SK-N-MC (cell line): ENCODE measurements at regions not wholly inside any gene's neighbourhood (a gene's known extent, or its start where the extent isn't known, plus 50 kb on each side); places are given as distances from the start of the nearest gene placed in this dataset.
A peak's percentile ranks its signal among the peaks of the same experiment; 100 is the strongest.

Experiments
- DNase-seq: peaks from one replicate; pipeline ENCODE4 v3.0.0-alpha.2; 2011; ENCODE audit warnings: low read depth, low spot score
- H3K27ac ChIP-seq: fragments of 200-600 bp; sonication (generic); 2 replicates; pipeline ENCODE4 v1.5.1; 2016; ENCODE audit warnings: mixed run types
- H3K36me3 ChIP-seq: fragments of 200-600 bp; sonication (generic); 2 replicates; pipeline ENCODE4 v1.6.1; 2017; ENCODE audit warnings: antibody characterized with exemption, low read length, mixed read lengths; ENCODE audit not compliant: insufficient read depth
- H3K4me3 ChIP-seq: fragments of 200-600 bp; sonication (generic); 2 replicates; pipeline ENCODE4 v1.5.1; 2016
- H3K9ac ChIP-seq: fragments of 200-600 bp; sonication (generic); 2 replicates; pipeline ENCODE4 v1.8.0; 2017; ENCODE audit warnings: mixed run types, mixed read lengths; ENCODE audit not compliant: insufficient read length
- H3K9me3 ChIP-seq: fragments of 200-600 bp; sonication (generic); 2 replicates; pipeline ENCODE4 v1.6.1; 2017; ENCODE audit warnings: low read depth, mild to moderate bottlenecking, antibody characterized with exemption, low read length, moderate library complexity, mixed read lengths
- EZH2 ChIP-seq: fragments of 200-600 bp; sonication (generic); IDR thresholded peaks from one replicate; pipeline ENCODE4 v1.6.1; 2017; ENCODE audit warnings: antibody characterized with exemption
- FOXP2 ChIP-seq: optimal IDR thresholded peaks from 2 replicates; pipeline ENCODE3; 2011; ENCODE audit warnings: mild to moderate bottlenecking, moderate library complexity; ENCODE audit not compliant: insufficient read depth; ENCODE audit errors: extremely low read length, control extremely low read depth
- POLR2AphosphoS5 ChIP-seq: IDR thresholded peaks from 2 replicates; pipeline ENCODE4 v1.6.1; 2012; ENCODE audit warnings: mild to moderate bottlenecking, low read depth, low read length, borderline replicate concordance

DNA sequence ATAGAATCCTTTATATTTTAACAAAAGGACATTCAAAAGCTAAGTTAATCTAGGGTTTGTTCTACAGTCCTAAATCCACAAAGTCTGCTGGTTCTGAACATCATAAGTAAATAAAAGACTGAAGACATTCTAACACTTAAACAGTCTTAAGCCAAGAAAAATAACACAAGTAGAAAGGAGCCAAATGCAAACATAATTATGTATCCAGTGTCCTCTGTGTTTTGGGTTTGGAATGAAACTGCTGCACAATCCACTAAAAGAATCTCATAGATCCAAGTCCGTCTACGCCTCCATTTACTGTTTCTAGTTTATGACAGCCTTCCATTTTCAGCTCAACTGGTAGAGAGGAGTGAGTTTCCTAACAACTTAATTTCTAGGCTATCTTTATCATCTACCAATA lies 623.6 kb upstream of the FZD8 start:
- H3K9ac ChIP-seq, result no peak overlapping the region
- H3K27ac ChIP-seq, result no peak overlapping the region
- no peak for DNase-seq
- H3K4me3 ChIP-seq, result no peak overlapping the region
- H3K9me3 ChIP-seq, result no peaks in the 10 kb centered on the region
- H3K36me3 ChIP-seq, result no peaks in the 10 kb centered on the region
- TF ChIP-seq POLR2AphosphoS5 (no peak), EZH2 (no peak), FOXP2 (no peak)

DNA sequence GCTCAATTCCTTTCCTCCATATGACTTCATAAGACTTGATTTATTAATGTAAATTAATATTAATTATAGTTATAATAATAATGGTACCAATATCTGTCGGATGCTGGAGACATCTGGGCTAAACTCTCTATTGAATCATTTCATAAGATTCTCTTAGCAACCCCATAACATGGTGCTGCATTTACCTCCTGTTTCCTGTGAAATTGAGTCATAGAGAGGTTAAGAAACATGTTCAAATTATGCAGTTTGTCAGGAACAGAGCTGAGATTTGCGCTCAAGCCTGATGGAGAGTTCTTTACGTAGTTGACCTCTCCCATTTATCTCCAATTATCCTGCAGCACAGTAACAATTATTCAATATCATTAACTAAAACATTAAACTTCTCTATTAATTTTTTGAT lies 621.8 kb upstream of the FZD8 start:
- no peak for DNase-seq
- H3K9me3 ChIP-seq, result no peaks in the 10 kb centered on the region
- no peaks in the 10 kb centered on the region for H3K36me3 ChIP-seq
- H3K4me3 ChIP-seq, result no peak overlapping the region
- no peak overlapping the region for H3K27ac ChIP-seq
- no peak overlapping the region for H3K9ac ChIP-seq
- no peak for TF ChIP-seq EZH2
- no peak for TF ChIP-seq POLR2AphosphoS5
- TF ChIP-seq FOXP2, result no peak

DNA sequence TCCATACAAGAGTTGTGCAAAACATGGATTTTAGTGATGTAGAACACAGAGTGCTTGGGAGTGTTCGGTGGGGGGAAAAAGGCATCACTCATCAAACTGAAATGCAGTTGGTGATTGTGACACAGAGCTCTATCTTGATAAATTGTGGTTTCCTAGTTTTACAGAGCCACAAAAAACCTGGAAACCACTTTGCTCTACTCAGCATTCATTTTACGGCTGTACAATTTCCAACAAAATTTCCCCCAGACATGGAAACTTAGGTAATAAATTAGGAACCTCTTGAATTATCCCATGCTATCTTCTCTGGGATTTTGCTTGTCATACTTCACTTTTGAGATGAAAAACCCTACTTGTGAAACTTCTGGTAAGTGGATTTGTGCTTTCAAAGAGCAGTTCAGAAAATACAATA lies 614.9 kb upstream of the FZD8 start:
- H3K4me3 ChIP-seq, result peak overlapping the region; percentile 38
- no peak overlapping the region for H3K9ac ChIP-seq
- no peaks in the 10 kb centered on the region for H3K9me3 ChIP-seq
- TF ChIP-seq EZH2 (no peak), POLR2AphosphoS5 (no peak), FOXP2 (no peak)
- H3K27ac ChIP-seq, result no peak overlapping the region
- H3K36me3 ChIP-seq, result no peaks in the 10 kb centered on the region
- DNase-seq, result no peak

DNA sequence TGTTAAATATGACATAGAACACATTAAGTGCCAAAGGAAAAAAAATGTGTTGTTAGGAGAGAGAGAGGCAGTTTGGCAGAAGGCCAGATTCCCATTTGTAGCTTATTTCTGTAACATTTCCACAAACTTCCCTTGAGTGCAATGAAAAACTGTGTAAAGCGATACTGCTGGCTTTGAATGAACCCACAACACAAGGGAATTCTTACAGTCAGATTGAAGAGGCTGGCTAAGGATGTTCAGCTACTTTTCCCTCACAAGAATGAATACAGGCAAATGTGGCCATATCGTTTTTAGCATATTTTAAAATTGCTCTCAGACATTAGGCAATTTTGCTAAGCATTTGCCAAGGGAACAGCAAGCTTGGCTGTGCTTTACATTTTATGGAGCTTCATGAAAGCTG lies 614.1 kb upstream of the FZD8 start:
- no peaks in the 10 kb centered on the region for H3K36me3 ChIP-seq
- TF ChIP-seq FOXP2 (no peak), EZH2 (no peak), POLR2AphosphoS5 (no peak)
- H3K9ac ChIP-seq, result no peak overlapping the region
- H3K9me3 ChIP-seq, result no peaks in the 10 kb centered on the region
- peak; percentile 65 for DNase-seq
- peak overlapping the region; percentile 38 for H3K4me3 ChIP-seq
- peak overlapping the region; percentile 70; the same call in 1 of the 2 replicates for H3K27ac ChIP-seq

DNA sequence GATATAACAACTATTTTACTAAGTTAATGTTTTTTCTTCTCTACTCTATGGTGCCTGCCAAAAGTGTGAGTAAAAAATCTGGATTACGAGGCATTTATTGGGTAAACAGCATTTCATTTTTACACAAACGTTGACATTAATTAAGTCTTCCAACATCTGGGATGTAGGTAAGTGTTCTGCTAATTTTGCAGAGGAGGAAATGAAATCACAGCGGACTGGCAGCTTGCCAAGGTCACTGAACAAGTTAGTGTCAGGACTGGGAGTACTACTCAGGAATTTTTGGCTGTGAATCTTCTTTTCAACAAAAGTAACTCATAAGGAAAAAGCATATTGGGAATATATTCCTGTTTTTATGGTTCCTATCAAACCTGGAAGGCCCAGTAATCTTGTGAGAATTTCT lies 612.1 kb upstream of the FZD8 start:
- TF ChIP-seq EZH2, result no peak
- no peak for TF ChIP-seq POLR2AphosphoS5
- no peak for TF ChIP-seq FOXP2
- H3K4me3 ChIP-seq, result no peak overlapping the region
- peak overlapping the region; percentile 42; the same call in 1 of the 2 replicates for H3K27ac ChIP-seq
- H3K9me3 ChIP-seq, result no peaks in the 10 kb centered on the region
- DNase-seq, result no peak
- H3K36me3 ChIP-seq, result no peaks in the 10 kb centered on the region
- H3K9ac ChIP-seq, result no peak overlapping the region

DNA sequence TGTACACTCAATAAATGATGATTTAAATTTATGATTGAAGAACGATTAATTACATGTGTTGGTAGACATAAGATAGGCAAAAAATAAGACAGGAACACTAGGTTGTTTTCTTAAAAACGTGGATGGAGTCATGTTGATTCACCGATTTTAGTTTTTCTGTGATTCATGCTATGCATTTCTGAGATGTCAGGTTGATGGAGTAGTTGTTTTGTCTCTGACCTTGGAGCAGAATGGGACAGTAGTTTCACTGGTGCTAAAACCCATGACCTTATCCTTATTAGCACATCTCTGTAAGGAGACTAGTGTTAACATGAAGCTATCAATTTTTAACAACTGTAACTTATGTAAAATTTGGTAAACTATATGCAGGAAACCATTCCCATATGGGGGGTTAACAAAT lies 611.6 kb upstream of the FZD8 start:
- Histone ChIP-seq H3K36me3 (no peaks in the 10 kb centered on the region), H3K27ac (no peak overlapping the region), H3K4me3 (no peak overlapping the region), H3K9ac (no peak overlapping the region), H3K9me3 (no peaks in the 10 kb centered on the region)
- TF ChIP-seq POLR2AphosphoS5 (no peak), FOXP2 (no peak), EZH2 (no peak)
- DNase-seq, result no peak

DNA sequence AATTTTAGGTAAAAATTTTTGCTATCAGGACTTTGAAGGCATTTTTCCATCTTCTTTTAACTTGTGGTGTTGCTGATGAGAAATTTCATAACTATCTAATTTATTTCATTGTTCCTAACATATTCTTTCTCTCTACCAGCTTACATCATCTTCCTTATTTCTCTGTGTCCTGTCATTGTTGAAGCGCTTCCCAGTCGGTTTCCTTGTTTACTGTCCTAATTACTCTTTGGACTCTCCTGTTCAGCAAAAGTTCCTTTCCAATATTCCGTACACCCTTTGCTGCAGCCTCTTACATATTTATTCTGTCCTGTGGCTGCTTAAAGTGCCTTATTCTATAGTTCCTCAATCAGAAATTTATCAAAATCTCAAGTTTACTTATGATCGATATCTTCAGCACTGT lies 609.0 kb upstream of the FZD8 start:
- no peaks in the 10 kb centered on the region for H3K9me3 ChIP-seq
- no peak overlapping the region for H3K9ac ChIP-seq
- no peak for TF ChIP-seq EZH2
- no peak for TF ChIP-seq POLR2AphosphoS5
- TF ChIP-seq FOXP2, result no peak
- H3K4me3 ChIP-seq, result no peak overlapping the region
- no peak overlapping the region for H3K27ac ChIP-seq
- no peaks in the 10 kb centered on the region for H3K36me3 ChIP-seq
- DNase-seq, result no peak

DNA sequence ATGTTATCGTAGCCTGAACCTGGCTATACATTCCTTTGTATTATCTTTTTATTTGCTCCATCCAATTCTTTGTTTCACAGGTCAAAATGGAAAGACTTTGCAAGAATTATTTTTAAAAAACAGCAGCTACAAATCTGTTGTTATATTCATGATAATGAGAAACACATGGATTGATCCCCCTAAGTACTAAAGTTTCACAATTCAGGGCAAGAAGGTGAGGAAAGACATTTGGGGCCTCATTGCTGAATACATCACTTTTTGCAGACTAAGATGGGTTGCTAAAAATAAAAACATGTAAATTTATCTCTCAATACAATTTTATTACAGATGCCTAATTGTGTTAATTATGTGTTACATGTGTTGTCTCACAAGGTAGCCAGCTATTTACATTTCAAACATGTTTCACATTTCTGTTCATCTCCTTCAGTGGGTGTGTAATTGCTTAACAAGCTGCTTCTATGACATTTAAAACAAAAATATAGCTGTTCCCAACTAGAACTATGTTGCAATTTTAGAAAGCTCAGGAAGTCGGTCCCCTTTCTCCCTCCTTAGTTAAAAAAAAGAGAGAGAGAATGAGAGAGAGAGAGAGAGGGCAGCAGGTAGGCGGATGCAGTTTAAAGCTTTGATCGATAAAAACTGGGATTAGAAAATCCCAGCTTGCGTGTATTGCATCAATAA lies 606.3 kb upstream of the FZD8 start:
- TF ChIP-seq EZH2 (no peak), POLR2AphosphoS5 (no peak), FOXP2 (no peak)

DNA sequence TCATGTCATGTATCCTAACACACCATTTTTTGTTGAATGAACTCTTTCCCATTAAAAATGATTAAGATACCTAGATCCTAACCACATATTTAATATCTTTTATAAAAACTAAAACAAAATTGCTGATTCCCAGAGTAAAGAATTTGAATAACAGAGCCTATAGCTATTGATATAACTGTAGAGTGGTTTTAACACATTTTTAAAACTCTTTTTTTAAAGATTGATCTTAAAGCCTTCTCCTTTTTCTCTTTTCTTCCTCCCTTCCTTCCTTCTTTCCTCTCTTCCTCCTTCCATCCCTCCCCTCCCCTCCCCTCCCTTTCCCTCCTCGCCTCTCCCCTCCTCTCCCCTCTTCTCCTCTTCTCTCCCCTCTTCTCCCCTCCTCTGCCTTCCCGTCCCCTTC lies 605.4 kb upstream of the FZD8 start:
- no peaks in the 10 kb centered on the region for H3K36me3 ChIP-seq
- H3K4me3 ChIP-seq, result no peak overlapping the region
- no peak overlapping the region for H3K27ac ChIP-seq
- no peak for DNase-seq
- H3K9ac ChIP-seq, result no peak overlapping the region
- TF ChIP-seq POLR2AphosphoS5, result no peak
- no peak for TF ChIP-seq EZH2
- no peak for TF ChIP-seq FOXP2
- H3K9me3 ChIP-seq, result no peaks in the 10 kb centered on the region

More for the DNA sequence above, 606.3 kb upstream of the FZD8 start:
- Histone ChIP-seq H3K9ac (no peak overlapping the region), H3K27ac (no peak overlapping the region), H3K36me3 (no peaks in the 10 kb centered on the region), H3K9me3 (no peaks in the 10 kb centered on the region), H3K4me3 (0 out of 2 replicates have a peak overlapping the region, but pooled peaks have one; percentile 15)
- no peak for DNase-seq
